ENCODE measurements at regions not wholly inside any gene's neighbourhood (a gene's known extent, or its start where the extent isn't known, plus 50 kb on each side); places are given as distances from the start of the nearest gene placed in this dataset.
"Not testable (repeated sequence)": the region's sequence is repeated elsewhere in the genome, so short reads cannot be mapped to it uniquely, and the experiment has no call there.

- no peak for TF ChIP-seq CTCF (IDR thresholded peaks at IDR 0.05; ENCODE audit: low read depth, low read length, missing control alignments)
- no peak overlapping the region for H3K4me3 ChIP-seq (replicated peaks; ENCODE audit: low read depth, low read length)
- DNase-seq (ENCODE audit: extremely low read depth, low read depth) = no peak
Observed at GRCh38 chr11:50088231-50088630, 55.6 kb downstream of the OR4C45 start.

- DNase-seq (ENCODE audit: extremely low read depth, low read depth) = no peak
- TF ChIP-seq CTCF (IDR thresholded peaks at IDR 0.05; ENCODE audit: low read depth, low read length, missing control alignments) = no peak
- no peak overlapping the region for H3K4me3 ChIP-seq (replicated peaks; ENCODE audit: low read depth, low read length)
Observed at GRCh38 chr11:50098186-50098725, 65.6 kb downstream of the OR4C45 start.

GRCh38 chr11:50102916-50103315, 70.2 kb downstream of the OR4C45 start:
- TF ChIP-seq CTCF (IDR thresholded peaks at IDR 0.05; ENCODE audit: low read depth, low read length, missing control alignments) = no peak
- no peak overlapping the region for H3K4me3 ChIP-seq (replicated peaks; ENCODE audit: low read depth, low read length)
- DNase-seq (ENCODE audit: extremely low read depth, low read depth) = no peak

- DNase-seq (ENCODE audit: extremely low read depth, low read depth); H3K4me3 ChIP-seq (replicated peaks; ENCODE audit: low read depth, low read length): not testable (repeated sequence)
Observed at GRCh38 chr11:50140686-50141085, 108.0 kb downstream of the OR4C45 start.

- not testable (repeated sequence) for DNase-seq (ENCODE audit: extremely low read depth, low read depth); H3K4me3 ChIP-seq (replicated peaks; ENCODE audit: low read depth, low read length)
Observed at GRCh38 chr11:50146308-50146707, 113.6 kb downstream of the OR4C45 start.

- not testable (repeated sequence) for DNase-seq (ENCODE audit: extremely low read depth, low read depth); H3K4me3 ChIP-seq (replicated peaks; ENCODE audit: low read depth, low read length)
Observed at GRCh38 chr11:50147946-50148345, 115.3 kb downstream of the OR4C45 start.

GRCh38 chr11:50155508-50155907, 122.8 kb downstream of the OR4C45 start:
- TF ChIP-seq CTCF (IDR thresholded peaks at IDR 0.05; ENCODE audit: low read depth, low read length, missing control alignments) = no peak
- H3K4me3 ChIP-seq (replicated peaks; ENCODE audit: low read depth, low read length) = no peak overlapping the region
- DNase-seq (ENCODE audit: extremely low read depth, low read depth) = no peak

GRCh38 chr11:50164050-50164449, 131.4 kb downstream of the OR4C45 start:
- DNase-seq (ENCODE audit: extremely low read depth, low read depth) = no peak
- TF ChIP-seq CTCF (IDR thresholded peaks at IDR 0.05; ENCODE audit: low read depth, low read length, missing control alignments) = no peak
- H3K4me3 ChIP-seq (replicated peaks; ENCODE audit: low read depth, low read length) = no peak overlapping the region
